ENCODE measurements at regions not wholly inside any gene's neighbourhood (a gene's known extent, or its start where the extent isn't known, plus 50 kb on each side); places are given as distances from the start of the nearest gene placed in this dataset.

- H3K4me3 ChIP-seq (ENCODE audit: low read length), result no peak overlapping the region
- DNase-seq (ENCODE audit: low read depth), result no peak
- no peak for TF ChIP-seq CTCF (IDR thresholded peaks at IDR 0.05; ENCODE audit: insufficient read depth, low read depth, low read length, missing control alignments)
Observed at GRCh38 chr2:188091220-188091619, 200.5 kb upstream of the GULP1 start.

GRCh38 chr2:188092734-188093133 is 198.9 kb upstream of the GULP1 start:
- TF ChIP-seq CTCF (IDR thresholded peaks at IDR 0.05; ENCODE audit: insufficient read depth, low read depth, low read length, missing control alignments), result no peak
- DNase-seq (ENCODE audit: low read depth), result no peak
- H3K4me3 ChIP-seq (ENCODE audit: low read length), result no peak overlapping the region

GRCh38 chr2:188096910-188097309 is 194.8 kb upstream of the GULP1 start:
- no peak overlapping the region for H3K4me3 ChIP-seq (ENCODE audit: low read length)

GRCh38 chr2:188102881-188103280 is 188.8 kb upstream of the GULP1 start:
- no peak for DNase-seq (ENCODE audit: low read depth)
- H3K4me3 ChIP-seq (ENCODE audit: low read length), result no peak overlapping the region
- no peak for TF ChIP-seq CTCF (IDR thresholded peaks at IDR 0.05; ENCODE audit: insufficient read depth, low read depth, low read length, missing control alignments)

More at GRCh38 chr2:188096910-188097309, 194.8 kb upstream of the GULP1 start:
- DNase-seq (ENCODE audit: low read depth), result no peak
- TF ChIP-seq CTCF (IDR thresholded peaks at IDR 0.05; ENCODE audit: insufficient read depth, low read depth, low read length, missing control alignments), result no peak

- H3K4me3 ChIP-seq (ENCODE audit: low read length), result no peak overlapping the region
- TF ChIP-seq CTCF (IDR thresholded peaks at IDR 0.05; ENCODE audit: insufficient read depth, low read depth, low read length, missing control alignments), result no peak
- DNase-seq (ENCODE audit: low read depth), result no peak
Observed at GRCh38 chr2:188114014-188114413, 177.7 kb upstream of the GULP1 start.

- H3K4me3 ChIP-seq (ENCODE audit: low read length), result no peak overlapping the region
- DNase-seq (ENCODE audit: low read depth), result no peak
- TF ChIP-seq CTCF (IDR thresholded peaks at IDR 0.05; ENCODE audit: insufficient read depth, low read depth, low read length, missing control alignments), result no peak
Observed at GRCh38 chr2:188117706-188118105, 174.0 kb upstream of the GULP1 start.

- TF ChIP-seq CTCF (IDR thresholded peaks at IDR 0.05; ENCODE audit: insufficient read depth, low read depth, low read length, missing control alignments), result no peak
Observed at GRCh38 chr2:188118431-188118830, 173.2 kb upstream of the GULP1 start.

More at GRCh38 chr2:188118431-188118830, 173.2 kb upstream of the GULP1 start:
- H3K4me3 ChIP-seq (ENCODE audit: low read length), result no peak overlapping the region
- DNase-seq (ENCODE audit: low read depth), result no peak
